SK-N-SH treated with all-trans-retinoic acid at 6 μM for 48 hours (cell line): ENCODE measurements at regions not wholly inside any gene's neighbourhood (a gene's known extent, or its start where the extent isn't known, plus 50 kb on each side); places are given as distances from the start of the nearest gene placed in this dataset.

ENCODE experiments used
- ATAC-seq: fragments of 200-7000 bp; cut with Tn5 transposase; 3 replicates; pipeline ENCODE4 v1.9.1; 2020; ENCODE audit warnings: mild to moderate bottlenecking, moderate library complexity
- ARNTL ChIP-seq: fragments of 450-650 bp; formaldehyde crosslinking; IDR thresholded peaks from 2 replicates; pipeline ENCODE4 v1.5.0; 2020; ENCODE audit warnings: low read depth, mild to moderate bottlenecking, moderate library complexity, borderline replicate concordance
- BACH2 ChIP-seq: fragments of 250-450 bp; sonication (Bioruptor Pico); IDR thresholded peaks from 2 replicates; pipeline ENCODE4 v1.9.0; 2021; ENCODE audit warnings: mild to moderate bottlenecking, borderline replicate concordance
- CREB5 ChIP-seq: fragments of 250-450 bp; sonication (Bioruptor Pico); IDR thresholded peaks from 2 replicates; pipeline ENCODE4 v1.5.1; 2020; ENCODE audit warnings: low read depth, mild to moderate bottlenecking, moderate library complexity
- CSRNP3 ChIP-seq: fragments of 250-450 bp; sonication (Bioruptor Pico); IDR thresholded peaks from 2 replicates; pipeline ENCODE4 v1.5.1; 2021; ENCODE audit warnings: mild to moderate bottlenecking, moderate library complexity
- ESRRG ChIP-seq: fragments of 250-450 bp; sonication (Bioruptor Pico); IDR thresholded peaks from 2 replicates; pipeline ENCODE4 v1.6.1; 2021; ENCODE audit warnings: mild to moderate bottlenecking
- GLIS3 ChIP-seq: fragments of 250-450 bp; sonication (Bioruptor Pico); IDR thresholded peaks from 2 replicates; pipeline ENCODE4 v1.5.0; 2020; ENCODE audit warnings: mild to moderate bottlenecking, moderate library complexity
- ISL1 ChIP-seq: fragments of 250-450 bp; sonication (Bioruptor Pico); IDR thresholded peaks from 2 replicates; pipeline ENCODE4 v2.1.2; 2022; ENCODE audit warnings: mild to moderate bottlenecking, moderate library complexity
- OSR1 ChIP-seq: fragments of 250-450 bp; sonication (Bioruptor Pico); IDR thresholded peaks from 2 replicates; pipeline ENCODE4 v1.8.0; 2022; ENCODE audit warnings: moderate library complexity, mild to moderate bottlenecking, inconsistent platforms
- POU6F1 ChIP-seq: fragments of 250-450 bp; sonication (Bioruptor Pico); IDR thresholded peaks from 2 replicates; pipeline ENCODE4 v1.8.0; 2021; ENCODE audit warnings: low read depth, mild to moderate bottlenecking, moderate library complexity, borderline replicate concordance
- PPARA ChIP-seq: fragments of 250-450 bp; sonication (Bioruptor Pico); IDR thresholded peaks from 2 replicates; pipeline ENCODE4 v1.5.0; 2020; ENCODE audit warnings: mild to moderate bottlenecking, borderline replicate concordance
- SNAI2 ChIP-seq: fragments of 250-450 bp; sonication (Bioruptor Pico); IDR thresholded peaks from 2 replicates; pipeline ENCODE4 v1.5.0; 2020; ENCODE audit warnings: mild to moderate bottlenecking, moderate library complexity
- TCF4 ChIP-seq: fragments of 250-450 bp; sonication (Bioruptor Pico); IDR thresholded peaks from 2 replicates; pipeline ENCODE4 v1.8.0; 2021; ENCODE audit warnings: mild to moderate bottlenecking, moderate library complexity, borderline replicate concordance
- TOX ChIP-seq: fragments of 250-450 bp; sonication (Bioruptor Pico); IDR thresholded peaks from 2 replicates; pipeline ENCODE4 v1.8.0; 2021; ENCODE audit warnings: mild to moderate bottlenecking, moderate library complexity, borderline replicate concordance
- ZC3H10 ChIP-seq: fragments of 250-450 bp; sonication (Bioruptor Pico); IDR thresholded peaks from 2 replicates; pipeline ENCODE4 v1.5.1; 2021; ENCODE audit warnings: mild to moderate bottlenecking, moderate library complexity
- ZFP3 ChIP-seq: fragments of 250-450 bp; sonication (Bioruptor Pico); IDR thresholded peaks from 2 replicates; pipeline ENCODE4 v1.5.0; 2020; ENCODE audit warnings: mild to moderate bottlenecking, moderate library complexity
- ZFP30 ChIP-seq: fragments of 450-650 bp; formaldehyde crosslinking; IDR thresholded peaks from 2 replicates; pipeline ENCODE4 v1.5.0; 2022; ENCODE audit warnings: mild to moderate bottlenecking, moderate library complexity
- ZNF70 ChIP-seq: fragments of 450-650 bp; formaldehyde crosslinking; IDR thresholded peaks from 2 replicates; pipeline ENCODE4 v1.5.0; 2020; ENCODE audit warnings: mild to moderate bottlenecking, moderate library complexity
- TF ChIP-seq, protein P1 (sequence below): fragments of 250-450 bp; sonication (Bioruptor Pico); IDR thresholded peaks from 2 replicates; pipeline ENCODE4 v1.5.0; 2020; ENCODE audit warnings: mild to moderate bottlenecking, moderate library complexity
- TF ChIP-seq, protein P2 (sequence below): fragments of 250-450 bp; sonication (Bioruptor Pico); IDR thresholded peaks from 2 replicates; pipeline ENCODE4 v1.8.0; 2020; ENCODE audit warnings: mild to moderate bottlenecking, moderate library complexity, borderline replicate concordance

DNA sequence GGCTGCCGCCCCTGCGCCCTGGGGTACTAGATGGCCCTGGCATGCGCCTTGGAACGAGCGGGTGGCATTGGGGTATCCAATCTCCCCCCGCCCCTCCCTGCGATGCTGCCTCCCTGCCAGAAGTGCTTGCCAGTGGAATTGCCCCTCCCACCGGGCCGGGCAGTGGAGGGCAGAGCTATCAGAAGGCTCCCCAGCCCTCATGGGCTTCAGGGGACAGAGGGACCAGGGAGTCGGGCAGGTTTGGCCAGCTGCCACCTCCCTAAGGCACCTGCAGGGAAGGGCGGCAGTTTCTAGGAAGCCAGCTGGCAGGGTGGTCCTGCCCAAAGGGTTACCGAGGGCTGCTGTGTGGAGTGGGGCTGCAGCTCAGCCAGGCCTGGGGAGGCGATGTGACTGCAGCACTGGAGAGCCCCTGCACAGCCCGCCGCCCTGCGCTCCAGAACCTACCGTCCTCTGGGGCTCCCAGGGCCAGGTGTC lies 52.8 kb upstream of the EGFL7 start:
- no peak for TF ChIP-seq POU6F1 (CRISPR knock-in tag)
- TF ChIP-seq ZC3H10 (CRISPR knock-in tag): no peak
- TF ChIP-seq, protein P1, sequence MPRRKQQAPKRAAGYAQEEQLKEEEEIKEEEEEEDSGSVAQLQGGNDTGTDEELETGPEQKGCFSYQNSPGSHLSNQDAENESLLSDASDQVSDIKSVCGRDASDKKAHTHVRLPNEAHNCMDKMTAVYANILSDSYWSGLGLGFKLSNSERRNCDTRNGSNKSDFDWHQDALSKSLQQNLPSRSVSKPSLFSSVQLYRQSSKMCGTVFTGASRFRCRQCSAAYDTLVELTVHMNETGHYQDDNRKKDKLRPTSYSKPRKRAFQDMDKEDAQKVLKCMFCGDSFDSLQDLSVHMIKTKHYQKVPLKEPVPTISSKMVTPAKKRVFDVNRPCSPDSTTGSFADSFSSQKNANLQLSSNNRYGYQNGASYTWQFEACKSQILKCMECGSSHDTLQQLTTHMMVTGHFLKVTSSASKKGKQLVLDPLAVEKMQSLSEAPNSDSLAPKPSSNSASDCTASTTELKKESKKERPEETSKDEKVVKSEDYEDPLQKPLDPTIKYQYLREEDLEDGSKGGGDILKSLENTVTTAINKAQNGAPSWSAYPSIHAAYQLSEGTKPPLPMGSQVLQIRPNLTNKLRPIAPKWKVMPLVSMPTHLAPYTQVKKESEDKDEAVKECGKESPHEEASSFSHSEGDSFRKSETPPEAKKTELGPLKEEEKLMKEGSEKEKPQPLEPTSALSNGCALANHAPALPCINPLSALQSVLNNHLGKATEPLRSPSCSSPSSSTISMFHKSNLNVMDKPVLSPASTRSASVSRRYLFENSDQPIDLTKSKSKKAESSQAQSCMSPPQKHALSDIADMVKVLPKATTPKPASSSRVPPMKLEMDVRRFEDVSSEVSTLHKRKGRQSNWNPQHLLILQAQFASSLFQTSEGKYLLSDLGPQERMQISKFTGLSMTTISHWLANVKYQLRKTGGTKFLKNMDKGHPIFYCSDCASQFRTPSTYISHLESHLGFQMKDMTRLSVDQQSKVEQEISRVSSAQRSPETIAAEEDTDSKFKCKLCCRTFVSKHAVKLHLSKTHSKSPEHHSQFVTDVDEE (CRISPR knock-in tag): no peak
- TF ChIP-seq ESRRG (CRISPR knock-in tag): no peak
- TF ChIP-seq ZFP30 (CRISPR knock-in tag): no peak
- ATAC-seq: no peak

DNA sequence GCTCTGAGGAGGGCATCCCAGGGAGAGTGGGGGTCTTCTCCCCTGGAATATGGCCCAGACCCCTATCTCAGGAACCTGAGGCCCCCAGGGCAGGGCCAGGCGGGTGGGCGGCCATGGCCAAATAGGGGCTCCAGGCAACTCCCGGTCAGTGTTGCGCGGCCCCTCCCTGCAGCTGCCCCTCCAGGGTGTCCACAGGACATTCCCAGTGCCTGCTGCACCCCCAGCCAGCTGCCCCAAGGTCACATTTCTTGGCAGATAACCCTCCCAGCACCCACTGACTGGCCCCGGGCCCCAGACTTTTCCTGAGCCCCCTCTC lies 53.6 kb upstream of the EGFL7 start:
- no peak for TF ChIP-seq PPARA (CRISPR knock-in tag)
- TF ChIP-seq OSR1 (CRISPR knock-in tag): no peak
- no peak for TF ChIP-seq CREB5 (CRISPR knock-in tag)
- TF ChIP-seq, protein P2, sequence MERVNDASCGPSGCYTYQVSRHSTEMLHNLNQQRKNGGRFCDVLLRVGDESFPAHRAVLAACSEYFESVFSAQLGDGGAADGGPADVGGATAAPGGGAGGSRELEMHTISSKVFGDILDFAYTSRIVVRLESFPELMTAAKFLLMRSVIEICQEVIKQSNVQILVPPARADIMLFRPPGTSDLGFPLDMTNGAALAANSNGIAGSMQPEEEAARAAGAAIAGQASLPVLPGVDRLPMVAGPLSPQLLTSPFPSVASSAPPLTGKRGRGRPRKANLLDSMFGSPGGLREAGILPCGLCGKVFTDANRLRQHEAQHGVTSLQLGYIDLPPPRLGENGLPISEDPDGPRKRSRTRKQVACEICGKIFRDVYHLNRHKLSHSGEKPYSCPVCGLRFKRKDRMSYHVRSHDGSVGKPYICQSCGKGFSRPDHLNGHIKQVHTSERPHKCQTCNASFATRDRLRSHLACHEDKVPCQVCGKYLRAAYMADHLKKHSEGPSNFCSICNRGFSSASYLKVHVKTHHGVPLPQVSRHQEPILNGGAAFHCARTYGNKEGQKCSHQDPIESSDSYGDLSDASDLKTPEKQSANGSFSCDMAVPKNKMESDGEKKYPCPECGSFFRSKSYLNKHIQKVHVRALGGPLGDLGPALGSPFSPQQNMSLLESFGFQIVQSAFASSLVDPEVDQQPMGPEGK: no peak
- no peak for TF ChIP-seq TCF4 (CRISPR knock-in tag)
- TF ChIP-seq BACH2 (CRISPR knock-in tag): no peak
- no peak for TF ChIP-seq ZFP30 (CRISPR knock-in tag)
- TF ChIP-seq CSRNP3 (CRISPR knock-in tag): no peak
- no peak for TF ChIP-seq ARNTL (CRISPR knock-in tag)
- TF ChIP-seq SNAI2 (CRISPR knock-in tag): no peak
- no peak for TF ChIP-seq ISL1 (CRISPR knock-in tag)
- no peak for TF ChIP-seq ESRRG (CRISPR knock-in tag)
- no peak for TF ChIP-seq TOX (CRISPR knock-in tag)
- no peak for TF ChIP-seq ZNF70 (CRISPR knock-in tag)
- no peak for TF ChIP-seq GLIS3 (CRISPR knock-in tag)
- no peak for TF ChIP-seq POU6F1 (CRISPR knock-in tag)
- TF ChIP-seq ZFP3 (CRISPR knock-in tag): no peak
- no peak for ATAC-seq
